Transverse colon (tissue), 4 donors: ENCODE measurements at regions not wholly inside any gene's neighbourhood (a gene's known extent, or its start where the extent isn't known, plus 50 kb on each side); places are given as distances from the start of the nearest gene placed in this dataset.

Experiments
- CTCF ChIP-seq, 5 experiments: fragments of 200-600 bp in 3 of 5; fragments of 450-650 bp in 2 of 5; sonication (generic) in 3 of 5; IDR thresholded peaks; 1 replicate in 2 of 5; 2 replicates in 3 of 5; pipeline ENCODE4 v1.5.1; 2016 to 2017; ENCODE audit warnings: antibody characterized with exemption in 5 of 5, inconsistent platforms in 3 of 5, mild to moderate bottlenecking in 2 of 5, moderate library complexity in 1 of 5
- EP300 ChIP-seq: sonication (generic); formaldehyde crosslinking; IDR thresholded peaks from one replicate; pipeline ENCODE4 v1.6.1; 2017; ENCODE audit warnings: antibody characterized with exemption, low read depth
- POLR2A ChIP-seq: fragments of 450-650 bp; IDR thresholded peaks from one replicate; pipeline ENCODE4 v1.6.1; 2016; ENCODE audit warnings: antibody characterized with exemption, mild to moderate bottlenecking, moderate library complexity
- POLR2AphosphoS5 ChIP-seq, 3 donors: sonication (generic); formaldehyde crosslinking; IDR thresholded peaks; one replicate each; pipeline ENCODE4 v1.6.1; 2016; ENCODE audit warnings: antibody characterized with exemption in 3 of 3

DNA sequence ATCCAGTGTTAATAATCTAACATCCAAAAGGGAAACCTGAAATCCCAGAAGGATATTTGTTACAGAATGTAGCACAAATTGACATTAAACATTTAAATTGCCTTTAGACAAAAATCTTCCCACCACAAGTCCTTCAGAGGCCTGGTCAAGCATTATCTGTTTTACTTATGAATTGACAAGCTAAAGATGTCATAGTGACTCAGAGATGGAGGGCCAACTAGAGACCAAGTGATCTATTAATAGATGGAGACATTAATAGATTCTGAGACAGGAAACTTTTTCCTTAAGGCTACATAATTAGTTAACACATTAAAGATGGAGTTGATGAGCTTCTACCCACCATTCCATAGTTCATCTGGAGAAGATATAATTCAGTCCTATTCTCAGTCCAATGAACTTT is 526.2 kb downstream of the IRS1 start:
- TF ChIP-seq CTCF (IDR thresholded peaks at IDR 0.05) (no peak), POLR2A (no peak), POLR2AphosphoS5 (IDR thresholded peaks at IDR 0.05) (no peak), EP300 (no peak)
